HEK293 (cell line): ENCODE measurements at regions not wholly inside any gene's neighbourhood (a gene's known extent, or its start where the extent isn't known, plus 50 kb on each side); places are given as distances from the start of the nearest gene placed in this dataset.

Experiments
- CTCF ChIA-PET: fragments of 350-600 bp; formaldehyde crosslinking; extraction: SDS; loops from one replicate; lab custom pipeline; 2021; ENCODE audit warnings: antibody characterized with exemption; lab: Yijun Ruan, JAX
- POLR2A ChIA-PET: fragments of 300-600 bp; formaldehyde crosslinking; extraction: SDS; loops from one replicate; lab custom pipeline; 2020; ENCODE audit warnings: antibody characterized with exemption, inconsistent platforms; lab: Yijun Ruan, JAX
- H3K27ac ChIP-seq: fragments of 200-500 bp; sonication (Bioruptor generic); 2 replicates; pipeline ENCODE4 v1.5.1; 2014; ENCODE audit warnings: low read depth, low read length, control low read depth, inconsistent platforms; ENCODE audit errors: extremely low read depth
- H3K36me3 ChIP-seq, 2 experiments: fragments of 200-500 bp in 1 of 2; sonication (Bioruptor generic) in 1 of 2; 1 replicate in 1 of 2; 2 replicates in 1 of 2; pipeline ENCODE4 v1.5.1; 2014 to 2017; ENCODE audit warnings: inconsistent platforms in 2 of 2, low read length in 2 of 2; ENCODE audit not compliant: control insufficient read depth in 2 of 2, insufficient read depth in 1 of 2
- H3K4me1 ChIP-seq: fragments of 200-500 bp; sonication (Bioruptor generic); 2 replicates; pipeline ENCODE4 v1.5.1; 2014; ENCODE audit warnings: mild to moderate bottlenecking, low read length, inconsistent platforms; ENCODE audit not compliant: control insufficient read depth, insufficient read depth
- H3K4me3 ChIP-seq: 2 replicates; pipeline ENCODE4 v1.5.1; 2011; ENCODE audit warnings: low read depth, mild to moderate bottlenecking, control low read depth, low read length, moderate library complexity
- H3K9me3 ChIP-seq: fragments of 200-500 bp; sonication (Bioruptor generic); 2 replicates; pipeline ENCODE4 v1.5.1; 2014; ENCODE audit warnings: low read depth, low read length, inconsistent platforms; ENCODE audit not compliant: control insufficient read depth, insufficient read depth
- GLI2 ChIP-seq: fragments of 450-650 bp; formaldehyde crosslinking; IDR thresholded peaks from 2 replicates; pipeline ENCODE4; 2017; ENCODE audit warnings: missing biosample characterization, missing genetic modification characterization, low read depth, borderline replicate concordance
- KLF1 ChIP-seq: fragments of 450-650 bp; formaldehyde crosslinking; IDR thresholded peaks from 2 replicates; pipeline ENCODE4 v1.5.1; 2016; ENCODE audit warnings: missing biosample characterization, missing genetic modification characterization
- KLF10 ChIP-seq: fragments of 450-650 bp; IDR thresholded peaks from 2 replicates; pipeline ENCODE4 v1.5.1; 2018; ENCODE audit warnings: missing biosample characterization, mild to moderate bottlenecking, missing genetic modification characterization
- MEIS1 ChIP-seq: sonication (generic); formaldehyde crosslinking; IDR thresholded peaks from 2 replicates; pipeline ENCODE4 v1.8.1; 2022; ENCODE audit warnings: missing genetic modification reagents, mild to moderate bottlenecking, borderline replicate concordance
- OVOL3 ChIP-seq: fragments of 450-650 bp; formaldehyde crosslinking; IDR thresholded peaks from 2 replicates; pipeline ENCODE4 v1.5.1; 2016; ENCODE audit warnings: missing biosample characterization, missing genetic modification characterization
- SALL2 ChIP-seq: fragments of 450-650 bp; formaldehyde crosslinking; IDR thresholded peaks from 2 replicates; pipeline ENCODE4 v1.5.0; 2017; ENCODE audit warnings: missing biosample characterization, mild to moderate bottlenecking, missing genetic modification characterization, borderline replicate concordance
- ZBTB44 ChIP-seq: fragments of 450-650 bp; IDR thresholded peaks from 2 replicates; pipeline ENCODE4 v1.5.1; 2018; ENCODE audit warnings: missing biosample characterization, mild to moderate bottlenecking, missing genetic modification characterization
- ZBTB8A ChIP-seq: fragments of 450-650 bp; formaldehyde crosslinking; IDR thresholded peaks from 2 replicates; pipeline ENCODE4 v1.5.1; 2016; ENCODE audit warnings: missing biosample characterization, missing genetic modification characterization
- ZNF121 ChIP-seq: fragments of 450-650 bp; formaldehyde crosslinking; IDR thresholded peaks from 2 replicates; pipeline ENCODE4 v1.5.1; 2016; ENCODE audit warnings: missing biosample characterization, missing genetic modification characterization
- ZNF138 ChIP-seq: fragments of 450-650 bp; formaldehyde crosslinking; IDR thresholded peaks from 2 replicates; pipeline ENCODE4 v1.5.1; 2016; ENCODE audit warnings: missing biosample characterization, missing genetic modification characterization, borderline replicate concordance
- ZNF211 ChIP-seq: fragments of 450-650 bp; formaldehyde crosslinking; IDR thresholded peaks from 2 replicates; pipeline ENCODE4 v1.5.1; 2016; ENCODE audit warnings: low read depth, missing biosample characterization, missing genetic modification characterization
- ZNF350 ChIP-seq: fragments of 450-650 bp; formaldehyde crosslinking; IDR thresholded peaks from 2 replicates; pipeline ENCODE4 v1.5.0; 2017; ENCODE audit warnings: missing biosample characterization, mild to moderate bottlenecking, missing genetic modification characterization
- ZNF366 ChIP-seq: fragments of 450-650 bp; formaldehyde crosslinking; conservative IDR thresholded peaks from 2 replicates; pipeline ENCODE4 v1.5.1; 2016; ENCODE audit warnings: missing biosample characterization, missing genetic modification characterization
- ZNF37A ChIP-seq: fragments of 450-650 bp; IDR thresholded peaks from 2 replicates; pipeline ENCODE4 v1.5.1; 2018; ENCODE audit warnings: missing biosample characterization, missing genetic modification characterization
- ZNF423 ChIP-seq: fragments of 450-650 bp; formaldehyde crosslinking; IDR thresholded peaks from 2 replicates; pipeline ENCODE4 v1.5.1; 2016; ENCODE audit warnings: missing biosample characterization, missing genetic modification characterization
- ZNF426 ChIP-seq: fragments of 450-650 bp; formaldehyde crosslinking; IDR thresholded peaks from 2 replicates; pipeline ENCODE4 v1.5.1; 2017; ENCODE audit warnings: missing biosample characterization, missing genetic modification characterization, mild to moderate bottlenecking, inconsistent platforms, moderate library complexity
- ZNF488 ChIP-seq: fragments of 450-650 bp; formaldehyde crosslinking; IDR thresholded peaks from 2 replicates; pipeline ENCODE4 v1.5.1; 2016; ENCODE audit warnings: missing biosample characterization, missing genetic modification characterization
- ZNF501 ChIP-seq: fragments of 450-650 bp; formaldehyde crosslinking; IDR thresholded peaks from 2 replicates; pipeline ENCODE4 v1.5.1; 2016; ENCODE audit warnings: missing biosample characterization, missing genetic modification characterization
- ZNF549 ChIP-seq: fragments of 450-650 bp; IDR thresholded peaks from 2 replicates; pipeline ENCODE4 v1.5.1; 2018; ENCODE audit warnings: missing biosample characterization, missing genetic modification characterization, mild to moderate bottlenecking, inconsistent platforms, moderate library complexity
- ZNF610 ChIP-seq: fragments of 450-650 bp; formaldehyde crosslinking; IDR thresholded peaks from 2 replicates; pipeline ENCODE4 v1.5.1; 2016; ENCODE audit warnings: missing biosample characterization, missing genetic modification characterization, borderline replicate concordance
- ZNF677 ChIP-seq: fragments of 450-650 bp; IDR thresholded peaks from 2 replicates; pipeline ENCODE4 v1.5.0; 2018; ENCODE audit warnings: missing biosample characterization, mild to moderate bottlenecking, missing genetic modification characterization, moderate library complexity
- ZNF704 ChIP-seq: fragments of 450-650 bp; formaldehyde crosslinking; IDR thresholded peaks from 2 replicates; pipeline ENCODE4 v1.5.1; 2016; ENCODE audit warnings: missing biosample characterization, missing genetic modification characterization
- ZSCAN23 ChIP-seq: fragments of 450-650 bp; formaldehyde crosslinking; IDR thresholded peaks from 2 replicates; pipeline ENCODE4 v1.5.1; 2016; ENCODE audit warnings: missing biosample characterization, missing genetic modification characterization
- ZSCAN30 ChIP-seq: fragments of 450-650 bp; IDR thresholded peaks from 2 replicates; pipeline ENCODE4 v1.5.1; 2018; ENCODE audit warnings: missing biosample characterization, mild to moderate bottlenecking, missing genetic modification characterization, moderate library complexity
- ZSCAN5A ChIP-seq: fragments of 450-650 bp; formaldehyde crosslinking; IDR thresholded peaks from 2 replicates; pipeline ENCODE4 v1.5.1; 2016; ENCODE audit warnings: missing biosample characterization, missing genetic modification characterization
- TF ChIP-seq, protein P1 (sequence below): fragments of 450-650 bp; formaldehyde crosslinking; IDR thresholded peaks from 2 replicates; pipeline ENCODE4 v1.5.1; 2016; ENCODE audit warnings: missing biosample characterization, missing genetic modification characterization

- no peaks in the 10 kb centered on the region for H3K4me1 ChIP-seq
- no peak for TF ChIP-seq ZNF549
- TF ChIP-seq ZNF704 (tag by site-specific recombination): no peak
- TF ChIP-seq, all 188 proteins: peak for 0
- CTCF ChIA-PET: no interaction called here
- POLR2A ChIA-PET: no interaction called here
- H3K4me3 ChIP-seq: no peak overlapping the region
- no peaks in the 10 kb centered on the region for H3K36me3 ChIP-seq
- H3K27ac ChIP-seq: no peak overlapping the region
- H3K9me3 ChIP-seq: no peaks in the 10 kb centered on the region
Observed at GRCh38 chr9:71306134-71306533, 184.7 kb upstream of the TRPM3 start.

DNA sequence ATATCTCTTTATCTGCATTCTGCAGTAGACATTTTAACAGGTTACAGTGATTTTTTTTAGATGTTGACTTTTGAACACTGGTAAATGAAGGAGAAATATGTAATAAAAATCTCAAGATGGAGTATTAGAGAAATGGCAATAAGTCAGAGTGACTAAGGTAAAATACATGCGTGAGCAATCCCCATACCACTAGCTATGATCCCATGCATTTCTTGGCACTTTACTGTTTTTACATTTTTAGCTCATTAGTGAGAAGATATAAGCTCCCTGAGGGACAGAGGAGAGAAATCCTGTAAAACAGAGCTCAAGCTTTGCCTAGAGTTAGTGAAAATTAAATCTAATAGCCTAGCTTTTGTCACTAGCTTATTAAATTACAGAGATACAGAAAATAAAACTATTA is 181.9 kb upstream of the TRPM3 start:
- Histone ChIP-seq H3K9me3 (no peaks in the 10 kb centered on the region), H3K36me3 (no peaks in the 10 kb centered on the region), H3K4me3 (no peak overlapping the region), H3K4me1 (no peaks in the 10 kb centered on the region), H3K27ac (no peak overlapping the region)
- POLR2A ChIA-PET: no interaction called here
- no peak for TF ChIP-seq ZNF610
- no peak for TF ChIP-seq OVOL3 (tag by site-specific recombination)
- TF ChIP-seq SALL2: no peak
- no peak for TF ChIP-seq ZNF121 (tag by site-specific recombination)
- no peak for TF ChIP-seq KLF1 (tag by site-specific recombination)
- TF ChIP-seq ZNF501 (tag by site-specific recombination): no peak
- TF ChIP-seq KLF10 (tag by site-specific recombination): no peak
- no peak for TF ChIP-seq ZSCAN23 (tag by site-specific recombination)
- no peak for TF ChIP-seq ZNF138
- TF ChIP-seq GLI2 (tag by site-specific recombination): no peak
- TF ChIP-seq ZNF37A (tag by site-specific recombination): no peak
- TF ChIP-seq ZNF488 (tag by site-specific recombination): no peak
- CTCF ChIA-PET: interaction anchor here (0.7 to 3.0 kb wide), 2 partner anchors 18 to 144 kb away, joined by 4 to 11 read pairs; no protein-coding TSS in a partner anchor

DNA sequence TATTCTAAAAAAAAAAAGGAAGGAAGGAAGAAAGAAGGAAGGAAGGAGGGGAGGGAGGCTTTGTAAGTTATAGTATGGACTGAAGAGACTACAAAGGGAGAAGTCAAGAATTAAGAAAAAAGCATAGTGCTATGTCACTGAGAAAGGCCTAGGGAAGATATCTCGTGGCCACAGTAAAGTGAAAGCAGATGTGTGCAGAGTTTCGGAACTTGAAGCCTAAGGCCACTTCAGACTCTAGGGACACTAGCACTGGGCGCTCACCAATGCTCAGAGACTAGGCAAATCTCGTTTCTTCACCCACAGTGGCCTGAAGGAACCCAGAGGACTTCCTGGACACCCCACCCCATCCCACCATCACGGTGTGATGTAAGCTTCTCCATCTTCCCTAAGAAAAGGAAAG is 181.4 kb upstream of the TRPM3 start:
- H3K4me1 ChIP-seq: no peaks in the 10 kb centered on the region
- CTCF ChIA-PET: interaction anchor here (0.5 to 3.0 kb wide), 2 partner anchors 18 to 54 kb away, joined by 3 to 11 read pairs; no protein-coding TSS in a partner anchor
- no peaks in the 10 kb centered on the region for H3K36me3 ChIP-seq
- H3K4me3 ChIP-seq: no peak overlapping the region
- no peak overlapping the region for H3K27ac ChIP-seq
- H3K9me3 ChIP-seq: no peaks in the 10 kb centered on the region
- POLR2A ChIA-PET: no interaction called here
- TF ChIP-seq ZSCAN30 (tag by site-specific recombination): no peak
- no peak for TF ChIP-seq ZSCAN23 (tag by site-specific recombination)
- TF ChIP-seq ZSCAN5A (tag by site-specific recombination): no peak
- TF ChIP-seq ZNF423: no peak
- TF ChIP-seq ZBTB8A: no peak
- TF ChIP-seq ZNF677 (tag by site-specific recombination): no peak
- no peak for TF ChIP-seq ZNF211 (tag by site-specific recombination)
- no peak for TF ChIP-seq MEIS1
- no peak for TF ChIP-seq ZNF426
- TF ChIP-seq ZBTB44 (tag by site-specific recombination): no peak
- TF ChIP-seq ZNF350: no peak
- TF ChIP-seq ZNF37A (tag by site-specific recombination): no peak
- TF ChIP-seq ZNF366: no peak
- TF ChIP-seq, protein P1, sequence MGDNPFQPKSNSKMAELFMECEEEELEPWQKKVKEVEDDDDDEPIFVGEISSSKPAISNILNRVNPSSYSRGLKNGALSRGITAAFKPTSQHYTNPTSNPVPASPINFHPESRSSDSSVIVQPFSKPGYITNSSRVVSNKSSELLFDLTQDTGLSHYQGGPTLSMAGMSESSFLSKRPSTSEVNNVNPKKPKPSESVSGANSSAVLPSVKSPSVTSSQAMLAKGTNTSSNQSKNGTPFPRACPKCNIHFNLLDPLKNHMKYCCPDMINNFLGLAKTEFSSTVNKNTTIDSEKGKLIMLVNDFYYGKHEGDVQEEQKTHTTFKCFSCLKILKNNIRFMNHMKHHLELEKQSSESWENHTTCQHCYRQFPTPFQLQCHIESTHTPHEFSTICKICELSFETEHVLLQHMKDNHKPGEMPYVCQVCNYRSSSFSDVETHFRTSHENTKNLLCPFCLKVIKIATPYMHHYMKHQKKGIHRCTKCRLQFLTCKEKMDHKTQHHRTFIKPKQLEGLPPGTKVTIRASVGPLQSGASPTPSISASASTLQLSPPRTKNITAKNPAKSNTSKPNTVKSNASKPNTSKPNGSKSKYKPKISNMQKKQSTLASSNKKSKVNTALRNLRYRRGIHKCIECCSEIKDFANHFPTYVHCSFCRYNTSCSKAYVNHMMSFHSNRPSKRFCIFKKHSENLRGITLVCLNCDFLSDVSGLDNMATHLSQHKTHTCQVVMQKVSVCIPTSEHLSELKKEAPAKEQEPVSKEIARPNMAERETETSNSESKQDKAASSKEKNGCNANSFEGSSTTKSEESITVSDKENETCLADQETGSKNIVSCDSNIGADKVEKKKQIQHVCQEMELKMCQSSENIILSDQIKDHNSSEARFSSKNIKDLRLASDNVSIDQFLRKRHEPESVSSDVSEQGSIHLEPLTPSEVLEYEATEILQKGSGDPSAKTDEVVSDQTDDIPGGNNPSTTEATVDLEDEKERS (tag by site-specific recombination): no peak
